Activated CD4-positive, alpha-beta T cell treated with anti-CD3 and anti-CD28 coated beads, Interleukin-2, Interleukin-4, amounts not matched to agents 100 ng/mL and 50 ng/mL, durations not matched to agents 16 hours and 8 hours (primary cell): ENCODE measurements at regions not wholly inside any gene's neighbourhood (a gene's known extent, or its start where the extent isn't known, plus 50 kb on each side); places are given as distances from the start of the nearest gene placed in this dataset.

Experiments used
- DNase-seq: peaks from one replicate; pipeline ENCODE4 v3.0.0-alpha.2; 2020; ENCODE audit warnings: low spot score

DNA sequence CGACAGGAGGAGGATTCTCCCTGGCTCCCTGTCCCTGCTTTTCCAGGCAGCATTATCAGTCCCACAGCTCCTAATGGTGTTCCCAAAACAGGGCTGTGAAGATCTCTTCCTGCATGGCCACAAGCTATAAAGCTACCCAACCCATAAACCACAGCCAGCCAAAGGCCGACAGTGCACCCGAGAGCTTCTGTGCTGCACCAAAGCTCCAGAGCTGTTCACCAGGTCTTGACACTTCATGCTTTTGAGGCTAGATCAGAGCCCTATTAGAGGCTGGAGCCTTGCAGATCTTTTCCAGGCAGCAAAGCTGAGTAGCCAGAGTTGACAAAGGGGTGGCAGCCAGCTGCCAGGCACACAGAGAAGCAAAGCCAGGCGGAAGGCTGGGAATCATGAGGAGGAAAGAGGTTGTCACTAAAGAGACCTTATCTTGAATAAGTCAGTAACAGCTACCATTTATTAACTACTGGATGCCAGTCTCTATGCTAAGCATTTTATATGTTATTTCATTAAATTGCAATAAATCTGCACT is 180.4 kb downstream of the KATNAL1 start:
- DNase-seq: no peak

DNA sequence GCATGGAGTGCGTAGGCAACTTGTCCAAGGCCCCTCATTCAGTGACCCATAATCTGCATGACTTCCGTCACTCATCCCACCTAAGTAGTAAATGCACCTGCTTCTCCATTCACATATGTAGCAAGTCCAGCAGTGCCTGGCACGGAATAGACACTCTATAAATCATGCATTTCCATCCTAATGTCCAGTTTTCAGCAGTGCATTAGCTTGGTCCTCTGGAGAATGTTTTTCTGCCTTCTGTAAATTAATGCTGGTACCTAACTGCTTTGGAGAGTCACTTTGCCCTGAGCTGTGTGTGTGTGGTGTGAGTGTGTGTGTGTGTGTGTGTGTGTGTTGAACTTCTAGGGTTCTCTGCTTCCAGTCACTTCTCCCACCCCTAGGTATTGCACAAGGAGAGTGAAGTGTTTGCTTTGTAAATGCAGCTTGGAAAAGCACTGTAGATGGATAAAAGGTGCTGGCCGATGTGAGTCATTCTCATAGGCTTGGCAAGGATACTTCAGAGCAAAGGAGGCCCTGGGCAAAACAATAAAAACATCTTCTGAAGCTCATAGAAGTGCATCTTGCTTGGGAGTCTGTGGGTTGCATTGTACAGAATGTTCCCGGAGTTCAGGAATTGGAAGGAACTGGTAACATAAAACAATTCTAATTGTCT is 181.8 kb downstream of the KATNAL1 start:
- DNase-seq: no peak

DNA sequence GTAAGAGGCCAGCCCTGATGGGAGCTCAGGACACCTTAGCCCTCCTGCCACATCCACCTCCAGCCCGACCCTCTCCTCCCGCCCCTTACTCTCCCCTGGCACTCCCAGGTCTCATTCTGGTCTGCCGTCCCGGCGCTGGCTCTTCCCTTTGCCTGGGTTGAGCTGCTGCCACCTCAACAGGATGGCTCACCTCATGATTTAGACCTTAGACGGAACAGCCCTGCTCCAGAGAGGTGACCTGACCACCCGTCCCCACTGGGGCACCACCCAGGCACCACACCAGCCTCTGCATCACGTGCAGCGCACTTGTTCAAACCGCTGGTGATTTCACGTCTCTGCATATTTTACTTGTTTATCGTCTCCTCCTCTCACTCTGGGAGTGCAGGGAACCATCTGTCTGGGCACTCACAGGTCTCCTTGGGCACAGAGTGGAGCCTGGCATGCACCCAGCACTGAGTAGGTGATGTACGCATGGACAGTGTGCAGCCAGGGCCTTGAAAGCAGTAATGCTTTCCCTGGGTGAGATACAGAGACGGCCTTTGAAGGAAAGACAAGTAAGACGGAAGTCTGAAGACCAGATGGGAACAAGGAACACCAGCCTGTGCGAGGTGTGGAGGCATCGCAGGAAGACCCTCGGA is 183.1 kb downstream of the KATNAL1 start:
- DNase-seq: no peak

DNA sequence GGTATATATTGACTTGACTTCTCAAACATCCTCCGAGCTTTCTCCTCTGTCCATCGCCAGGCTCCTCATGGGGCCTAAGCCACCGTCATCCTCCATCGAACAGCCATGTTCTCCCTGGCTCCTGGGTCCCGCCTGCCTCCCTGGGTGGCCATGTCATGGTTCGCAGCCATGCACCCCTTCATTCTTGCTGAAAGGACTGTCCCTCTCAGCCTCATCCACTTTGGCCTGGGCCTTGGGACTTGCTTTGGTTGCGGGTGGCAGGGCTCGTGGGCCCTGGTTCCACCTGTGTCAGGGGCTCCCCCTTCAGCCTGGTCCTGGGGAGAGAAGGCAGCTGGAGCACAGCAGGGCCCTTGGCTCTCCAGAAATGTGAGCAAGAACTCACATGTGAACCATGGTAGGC is 183.8 kb downstream of the KATNAL1 start:
- no peak for DNase-seq

DNA sequence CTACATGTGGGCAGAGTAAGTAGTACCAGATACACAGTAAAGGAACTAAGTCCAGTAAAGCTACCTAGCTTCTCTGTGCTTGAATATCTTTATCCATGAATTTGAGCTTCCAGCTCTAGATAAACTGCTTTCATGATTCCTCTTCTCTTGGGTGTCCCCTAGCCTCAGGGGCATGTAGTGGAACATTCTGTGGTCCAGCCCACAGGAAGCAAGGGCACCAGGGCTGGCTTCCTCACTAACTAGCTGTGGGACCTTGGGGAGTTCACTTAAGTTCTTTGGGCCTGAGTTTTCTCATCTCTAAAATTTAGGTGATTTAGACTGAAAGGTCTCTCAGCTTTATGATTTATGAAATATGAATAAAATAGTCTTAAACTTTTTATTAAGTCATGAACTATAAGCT is 185.7 kb downstream of the KATNAL1 start:
- no peak for DNase-seq

DNA sequence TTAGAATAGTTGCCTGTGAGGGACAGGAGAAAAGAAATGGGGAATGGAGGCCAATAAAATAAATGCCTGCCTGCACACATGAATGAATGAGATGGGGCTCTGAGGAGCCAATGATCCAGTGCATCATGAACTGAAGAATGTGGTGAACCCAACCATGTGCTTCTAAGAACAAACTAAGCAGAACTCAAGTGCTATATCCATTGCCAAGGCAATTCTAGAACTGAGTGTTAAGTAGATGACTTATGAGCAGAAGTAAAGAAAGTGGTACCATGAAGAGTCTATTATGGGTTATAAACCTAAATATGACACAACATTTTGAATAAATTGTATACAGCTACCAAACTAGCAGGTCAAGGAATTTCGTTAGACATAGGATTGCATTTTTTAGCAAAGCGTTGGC is 186.1 kb downstream of the KATNAL1 start:
- no peak for DNase-seq

DNA sequence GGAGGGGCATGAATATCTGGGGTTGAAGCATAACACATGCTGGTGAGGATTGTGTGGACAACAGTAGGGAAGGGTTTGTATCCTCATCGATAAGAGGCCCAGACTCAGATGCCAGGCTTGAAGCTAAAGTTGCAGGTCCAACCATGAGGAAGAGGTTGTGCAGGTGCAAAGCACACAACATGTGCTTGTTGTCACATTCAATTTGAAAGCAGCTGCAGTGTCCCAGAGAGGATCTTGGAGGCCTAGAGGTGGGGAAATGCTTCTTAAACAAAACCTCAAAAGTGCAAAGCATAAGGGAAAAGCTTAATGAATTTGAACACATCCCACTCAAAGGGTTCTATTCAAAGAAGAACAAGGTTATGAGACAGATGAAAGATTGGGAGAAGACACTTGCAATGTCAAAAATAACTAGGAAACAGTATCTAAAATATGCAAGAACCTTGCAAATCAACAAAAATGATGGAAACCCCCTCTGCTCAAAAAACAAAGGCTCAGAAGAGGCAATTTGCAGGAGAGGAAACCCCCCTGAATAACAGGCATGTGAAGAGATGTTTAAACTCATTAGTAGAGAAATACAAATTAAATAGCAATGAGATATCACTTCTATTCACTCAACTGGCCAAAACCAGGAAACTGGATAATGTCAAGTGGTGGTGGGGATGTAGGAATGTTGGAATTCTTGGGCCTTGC is 187.1 kb downstream of the KATNAL1 start:
- no peak for DNase-seq

DNA sequence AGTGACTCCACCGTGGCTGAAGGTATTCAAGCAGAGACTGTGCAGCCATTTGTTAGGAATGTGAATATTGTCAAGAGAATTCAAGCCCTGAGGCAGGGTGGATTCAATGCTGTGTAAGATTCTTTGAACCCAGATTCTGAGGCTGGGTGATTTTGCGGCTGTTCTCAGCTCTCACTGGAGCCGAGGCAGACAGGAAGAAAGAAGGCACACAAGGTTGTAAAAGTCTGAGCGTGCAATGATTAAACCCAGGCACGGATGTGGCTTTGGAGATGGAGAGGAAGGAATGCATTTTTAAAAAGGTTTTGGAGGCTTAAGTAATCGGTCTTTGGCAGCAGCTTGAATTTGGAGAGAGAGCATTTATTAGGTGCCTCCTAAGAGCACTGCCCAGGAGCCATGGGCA is 187.9 kb downstream of the KATNAL1 start:
- peak; percentile 58 for DNase-seq

DNA sequence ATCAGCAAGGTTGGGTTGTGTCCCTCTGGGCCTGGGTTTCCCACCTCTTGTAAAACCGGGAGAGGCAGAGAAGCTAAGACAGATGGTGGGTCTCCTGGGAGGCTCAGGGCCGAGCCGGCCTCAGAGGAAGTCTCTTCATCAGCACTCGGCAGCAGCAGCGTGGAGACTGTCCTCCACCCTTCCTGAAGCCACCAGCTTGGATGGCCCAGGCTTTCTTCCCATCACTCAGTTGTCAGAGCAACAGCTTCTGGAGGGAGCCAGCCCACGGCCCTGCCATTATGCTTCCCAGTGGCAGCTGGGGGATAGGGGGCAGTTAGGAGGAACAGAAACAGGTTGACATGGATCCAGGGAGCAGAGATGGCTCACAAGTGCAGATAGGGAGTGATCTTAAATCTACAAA is 191.0 kb downstream of the KATNAL1 start:
- DNase-seq: no peak

DNA sequence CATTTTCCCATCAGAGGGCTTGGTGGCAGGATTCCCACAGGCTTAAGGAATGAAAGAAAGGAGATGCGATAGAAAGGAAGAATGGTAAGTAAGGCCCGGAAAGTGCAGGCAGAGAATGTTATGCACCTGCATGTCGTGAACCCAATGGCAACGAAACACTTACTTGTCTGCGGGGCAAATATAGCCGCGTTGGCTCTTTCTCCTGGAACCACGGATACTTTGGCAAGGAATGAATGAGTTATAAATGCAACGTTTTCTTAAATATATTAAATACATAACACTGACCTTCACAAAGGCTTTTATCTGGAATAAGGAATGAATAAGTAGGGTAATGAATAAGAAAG is 192.1 kb downstream of the KATNAL1 start:
- no peak for DNase-seq

DNA sequence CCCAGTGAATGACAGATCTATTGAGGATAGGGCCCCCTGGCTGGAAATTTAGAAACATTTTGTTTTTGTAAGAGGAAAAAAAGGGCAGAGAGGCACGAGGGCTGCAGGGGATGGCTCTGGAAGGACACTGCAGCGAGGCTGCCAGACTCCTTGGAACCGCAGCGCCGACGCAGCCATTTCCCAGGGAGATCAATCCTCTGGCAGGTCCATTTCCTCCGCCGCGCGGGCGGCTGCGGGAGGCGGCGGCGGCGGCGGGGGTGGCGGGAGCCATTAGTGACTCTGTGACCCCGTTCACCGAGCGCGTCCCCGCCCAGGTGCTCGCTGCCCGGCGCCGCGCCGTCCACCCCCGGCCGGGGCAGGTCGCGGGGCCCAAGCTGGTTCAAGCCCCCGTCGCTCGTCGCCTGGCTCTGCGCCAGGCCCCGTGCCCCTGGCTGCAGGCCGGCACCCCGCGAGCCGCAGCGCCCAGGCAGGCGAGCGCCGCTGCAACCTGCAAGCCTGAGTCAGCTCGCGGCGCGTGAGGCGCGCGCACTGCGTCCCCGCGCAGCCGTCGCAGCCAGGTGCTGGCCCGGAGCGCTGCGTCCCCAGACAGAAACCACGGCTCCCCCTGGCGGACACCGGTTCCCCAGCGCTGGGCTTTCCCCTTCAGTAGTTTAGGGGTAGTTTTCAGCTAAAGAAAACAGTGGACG is 192.6 kb downstream of the KATNAL1 start:
- peak; percentile 90 for DNase-seq

DNA sequence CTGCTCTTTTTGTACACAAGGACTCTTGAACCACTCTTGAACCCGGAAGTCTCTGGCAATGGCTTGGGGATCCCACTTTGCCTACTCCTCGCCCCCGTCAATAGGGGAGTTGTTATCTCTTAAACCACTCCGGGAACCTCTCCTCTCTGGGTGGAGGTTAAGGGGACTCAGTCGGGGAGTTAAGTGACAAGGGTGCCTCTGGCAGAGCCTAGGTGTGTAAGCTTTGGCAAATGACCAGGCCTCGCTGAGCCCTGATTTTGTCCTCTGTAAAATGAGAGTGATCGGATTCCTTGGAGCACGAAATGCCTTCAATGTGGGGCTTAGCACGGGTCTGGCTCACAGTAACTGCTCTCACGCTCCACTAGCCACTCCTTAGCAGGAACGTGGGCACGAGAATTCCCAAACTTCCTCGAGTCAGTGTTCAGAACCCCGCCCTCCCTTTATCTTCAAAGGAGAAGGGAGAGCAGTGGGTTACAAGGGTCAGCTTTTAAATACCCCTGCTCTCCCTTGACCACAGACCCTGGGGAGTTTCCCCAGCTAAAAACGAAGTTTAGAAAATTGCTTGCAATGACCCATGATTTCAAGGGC is 193.3 kb downstream of the KATNAL1 start:
- no peak for DNase-seq

DNA sequence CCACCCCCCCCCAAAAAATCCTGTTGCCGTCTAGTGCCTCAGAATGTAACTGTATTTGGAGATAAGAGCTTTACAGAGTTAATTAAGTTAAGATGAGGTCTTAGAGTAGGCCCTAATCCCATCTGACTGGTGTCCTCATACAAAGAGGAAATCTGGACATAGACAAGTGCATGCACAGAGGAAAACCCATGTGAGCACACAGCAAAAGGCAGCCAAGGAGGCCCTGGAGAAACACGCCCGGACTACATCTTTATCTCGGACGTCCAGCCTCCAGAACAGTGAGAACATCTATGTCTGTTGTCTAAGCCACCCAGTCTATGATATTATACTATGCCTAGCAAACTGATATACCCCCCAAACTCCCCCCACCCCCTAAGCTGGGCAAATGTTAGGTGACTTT is 193.8 kb downstream of the KATNAL1 start:
- DNase-seq: no peak

DNA sequence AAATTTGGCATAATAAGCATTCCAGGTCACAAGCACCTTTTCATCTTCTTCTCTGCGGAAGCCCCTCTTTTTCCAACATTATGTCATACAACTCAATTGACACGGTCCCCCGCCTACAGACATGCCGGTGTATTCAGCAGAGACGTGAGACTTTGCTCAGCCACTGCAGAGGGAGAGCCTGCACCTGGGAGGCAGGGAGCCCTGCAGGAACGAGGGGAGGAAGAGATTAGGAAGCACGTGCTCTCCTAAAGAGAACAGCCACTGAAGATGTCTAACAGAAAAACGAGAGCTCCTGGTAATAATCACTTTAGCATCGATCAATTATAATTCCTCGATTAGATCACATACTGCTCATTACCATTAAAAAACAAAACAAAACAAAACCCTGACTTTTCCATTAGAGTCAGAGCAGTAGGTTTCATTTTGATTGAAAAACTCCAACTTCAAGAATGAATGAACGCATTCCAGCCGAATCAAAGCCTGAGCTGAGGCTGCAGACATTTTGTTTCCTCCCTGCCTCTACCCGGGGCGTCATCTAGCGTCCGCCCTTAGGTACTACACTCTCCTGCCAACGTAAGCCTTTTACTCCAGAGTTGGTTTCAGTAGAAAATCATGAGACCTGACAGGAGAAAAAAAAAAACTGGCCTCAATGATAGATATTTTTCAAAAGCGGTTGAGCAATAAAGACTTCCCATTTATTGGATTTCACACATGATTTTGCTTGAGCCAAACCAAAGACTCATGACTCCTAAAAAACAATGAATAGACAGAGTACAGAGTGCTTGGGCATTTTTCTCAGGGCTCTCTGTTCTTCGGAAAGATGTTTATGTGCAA is 194.5 kb downstream of the KATNAL1 start:
- DNase-seq: peak; percentile 86

DNA sequence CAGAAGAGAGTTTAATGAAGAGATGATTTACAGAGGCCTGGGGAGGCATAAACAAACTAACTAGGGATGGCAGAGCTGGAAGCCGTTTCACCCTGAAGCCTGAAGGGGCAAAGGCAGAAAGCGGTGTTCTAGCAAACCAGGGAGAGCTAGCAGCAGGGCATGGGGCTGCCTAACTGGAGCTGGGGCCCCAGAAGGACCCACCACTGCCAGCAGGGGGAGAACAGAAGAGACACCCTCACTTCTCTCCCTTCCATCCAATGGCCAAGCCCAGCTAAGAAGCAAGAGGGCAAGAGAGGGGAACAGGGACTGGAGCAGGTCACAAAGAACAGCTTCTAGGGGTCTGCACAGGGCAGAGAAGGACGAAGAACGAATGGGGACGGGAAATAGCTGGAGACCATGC is 195.5 kb downstream of the KATNAL1 start:
- DNase-seq: no peak

DNA sequence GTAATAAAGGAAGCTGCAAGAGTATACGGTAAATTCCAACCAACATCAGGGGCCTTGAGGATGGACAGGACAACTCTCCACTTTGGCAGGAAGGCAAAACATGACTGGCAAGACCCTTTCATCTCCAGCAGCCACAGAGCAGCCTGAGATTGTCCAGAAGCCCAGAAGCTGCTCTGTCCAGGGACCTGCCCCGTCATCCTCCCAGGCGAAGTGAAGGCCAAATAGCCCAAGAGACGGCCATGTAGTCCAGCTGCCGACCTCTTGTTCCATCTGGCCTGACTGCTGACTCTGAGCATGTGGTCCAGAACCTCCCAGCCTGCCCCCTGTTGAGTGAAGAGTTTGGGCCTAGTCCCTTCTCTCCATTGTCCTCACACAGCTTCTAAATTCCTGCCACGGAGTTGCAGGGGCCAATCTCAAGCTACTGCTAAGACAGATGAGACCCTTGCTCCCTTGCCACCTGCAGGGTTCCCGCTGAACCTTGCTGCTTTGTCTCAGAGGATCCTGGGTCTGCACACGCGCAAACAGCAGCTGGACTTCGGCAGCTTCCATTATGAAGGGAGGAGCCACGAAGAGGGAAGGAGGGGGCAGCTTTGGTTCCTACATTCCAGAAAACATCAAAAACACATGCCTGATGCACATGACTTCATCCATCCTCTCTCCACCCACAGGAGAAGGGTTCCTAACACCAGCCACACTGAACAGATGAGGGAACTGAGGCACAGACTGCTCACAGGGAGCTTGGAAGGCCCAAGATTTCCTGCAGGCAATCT is 196.9 kb downstream of the KATNAL1 start:
- DNase-seq: no peak

DNA sequence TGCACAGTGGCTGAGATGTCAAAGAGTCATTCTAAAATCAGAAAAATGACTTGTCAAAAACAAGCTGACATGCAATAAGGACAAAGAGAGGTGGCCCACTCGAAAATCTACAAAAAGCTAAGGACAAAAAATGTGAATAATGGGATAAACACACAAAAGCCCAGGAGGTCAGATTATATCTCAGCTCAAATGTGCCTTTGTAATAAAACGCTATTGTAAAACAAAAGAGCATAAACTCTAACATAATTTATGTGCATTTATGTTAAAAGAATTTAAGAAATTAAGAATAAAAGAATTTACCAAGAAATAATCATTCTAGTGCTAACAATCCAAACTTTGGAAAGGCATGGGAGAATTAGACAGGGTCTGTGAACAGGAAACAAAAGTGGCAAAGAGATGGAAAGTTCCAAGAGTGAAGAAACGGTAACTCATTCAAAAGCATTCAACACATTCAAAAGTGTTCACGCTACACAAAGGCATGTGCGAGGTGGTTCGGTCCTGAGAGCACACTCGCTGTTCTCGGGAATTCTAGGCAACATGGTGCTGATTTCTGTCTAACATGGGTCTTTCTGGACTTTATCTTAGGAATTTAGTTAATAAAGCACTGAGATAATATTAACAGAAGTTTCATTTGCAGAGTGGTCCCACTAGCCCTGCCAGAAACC is 197.7 kb downstream of the KATNAL1 start:
- no peak for DNase-seq

DNA sequence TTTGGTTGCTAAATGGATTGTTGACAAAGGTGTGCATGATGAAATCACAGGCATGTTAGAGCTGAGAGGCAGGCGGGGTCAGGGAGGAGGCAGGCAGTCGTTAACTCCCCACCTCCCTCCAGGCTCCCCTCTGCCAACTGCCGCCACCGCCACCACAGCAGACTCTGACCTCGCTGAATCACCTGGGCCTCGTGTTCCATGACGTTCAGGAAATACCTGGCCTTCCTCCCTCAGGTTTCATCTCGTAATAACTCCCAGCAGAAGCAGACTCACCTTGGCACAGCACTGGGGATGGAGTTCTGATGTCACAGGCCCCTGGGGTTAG is 198.5 kb downstream of the KATNAL1 start:
- no peak for DNase-seq

DNA sequence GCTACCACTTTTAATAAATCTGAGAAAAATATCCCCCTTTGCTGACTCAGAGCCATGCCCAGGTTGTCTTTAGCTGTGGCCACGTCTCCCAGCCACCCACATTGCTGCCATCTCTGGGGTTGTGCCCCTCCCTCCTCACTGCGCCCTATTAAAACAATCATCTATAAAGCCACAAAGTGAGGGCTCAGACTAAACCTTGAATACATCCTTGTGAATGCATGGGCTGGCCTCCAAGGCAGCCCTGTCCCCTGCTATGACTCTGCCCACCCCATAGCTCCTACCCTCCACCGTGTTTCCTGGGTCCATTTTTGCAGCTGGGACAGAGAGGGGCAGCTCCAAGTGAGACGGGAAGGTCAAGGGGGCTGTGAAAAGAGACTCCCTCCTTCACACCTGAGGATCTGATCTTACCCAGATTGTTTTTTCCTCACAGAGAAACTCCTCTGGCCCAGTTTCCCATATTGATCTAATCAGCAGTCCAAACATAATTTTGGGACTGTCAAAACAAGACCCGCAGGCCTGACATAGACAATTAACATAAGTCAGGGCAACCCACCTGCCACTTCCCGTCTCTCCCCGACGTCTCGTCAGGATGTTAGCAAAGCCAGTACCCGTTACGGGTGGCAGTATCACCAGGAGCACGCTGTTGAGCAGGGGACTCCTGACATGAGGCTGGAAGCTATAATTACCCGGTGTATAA is 199.0 kb downstream of the KATNAL1 start:
- DNase-seq: no peak
